Body of pancreas (tissue), 4 donors: ENCODE measurements at regions not wholly inside any gene's neighbourhood (a gene's known extent, or its start where the extent isn't known, plus 50 kb on each side); places are given as distances from the start of the nearest gene placed in this dataset.

Experiments
- ATAC-seq: fragments of 150-250 bp; one replicate; pipeline ENCODE4 v1.9.1; 2016
- DNase-seq, 4 donors: peaks; one replicate each; pipeline ENCODE4 v3.0.0-alpha.2; 2019
- H3K27ac ChIP-seq, 4 donors: fragments of 200-600 bp; sonication (generic); 1 replicate in 3 of 4; 2 replicates in 1 of 4; pipeline versions ENCODE4 v1.5.1 to v1.6.1; 2016 to 2019; ENCODE audit warnings: mild to moderate bottlenecking in 1 of 4, mixed read lengths in 1 of 4, moderate library complexity in 1 of 4
- H3K27me3 ChIP-seq, 2 donors: fragments of 200-600 bp; sonication (generic); one replicate each; pipeline ENCODE4 v1.6.0; 2016; ENCODE audit warnings: mild to moderate bottlenecking in 1 of 2
- H3K36me3 ChIP-seq, 2 donors: fragments of 200-600 bp; sonication (generic); replicated peaks in 1 of 2; 2 replicates each; pipeline ENCODE4 v1.5.1; 2016; ENCODE audit warnings: low read depth in 2 of 2; ENCODE audit not compliant: insufficient read depth in 1 of 2
- H3K4me1 ChIP-seq: fragments of 200-600 bp; sonication (generic); one replicate; pipeline ENCODE4 v1.6.0; 2016
- H3K4me3 ChIP-seq, 2 donors: fragments of 200-600 bp; sonication (generic); 1 replicate in 1 of 2; 2 replicates in 1 of 2; pipeline ENCODE4 v1.5.1; 2016 to 2019
- H3K9me3 ChIP-seq, 3 donors: fragments of 200-600 bp; sonication (generic); 1 replicate in 2 of 3; 2 replicates in 1 of 3; pipeline ENCODE4 v1.5.1; 2016
- POLR2A ChIP-seq, 3 donors: fragments of 450-650 bp; IDR thresholded peaks; one replicate each; pipeline ENCODE4 v1.6.1; 2016; ENCODE audit warnings: antibody characterized with exemption in 3 of 3, mild to moderate bottlenecking in 2 of 3
- WGBS, 2 donors: methylation state at CpG; one replicate each; pipeline ENCODE4 v1.1.5; 2017; 5-methylcytosine and 5-hydroxymethylcytosine counted together
- intact Hi-C: fragments of 100-400 bp; cut with DNase I; formaldehyde crosslinking; loops from one replicate; pipeline ENCODE4 v1.15.1; 2023
- TF ChIP-seq, protein P1 (sequence below), 7 experiments: fragments of 450-650 bp in 4 of 7; fragments of 200-600 bp in 3 of 7; sonication (generic) in 3 of 7; IDR thresholded peaks; one replicate each; pipeline ENCODE4 v1.5.1; 2016 to 2019; ENCODE audit warnings: antibody characterized with exemption in 7 of 7

- DNase-seq (no peak), ATAC-seq (no peak)
- WGBS, 2 donors = 80 to 95% methylated on average over 1 of the region's 1 CpG
- H3K27me3 ChIP-seq = no peaks in the 10 kb centered on the region
- no peak for TF ChIP-seq POLR2A (IDR thresholded peaks at IDR 0.05)
- TF ChIP-seq, protein P1, sequence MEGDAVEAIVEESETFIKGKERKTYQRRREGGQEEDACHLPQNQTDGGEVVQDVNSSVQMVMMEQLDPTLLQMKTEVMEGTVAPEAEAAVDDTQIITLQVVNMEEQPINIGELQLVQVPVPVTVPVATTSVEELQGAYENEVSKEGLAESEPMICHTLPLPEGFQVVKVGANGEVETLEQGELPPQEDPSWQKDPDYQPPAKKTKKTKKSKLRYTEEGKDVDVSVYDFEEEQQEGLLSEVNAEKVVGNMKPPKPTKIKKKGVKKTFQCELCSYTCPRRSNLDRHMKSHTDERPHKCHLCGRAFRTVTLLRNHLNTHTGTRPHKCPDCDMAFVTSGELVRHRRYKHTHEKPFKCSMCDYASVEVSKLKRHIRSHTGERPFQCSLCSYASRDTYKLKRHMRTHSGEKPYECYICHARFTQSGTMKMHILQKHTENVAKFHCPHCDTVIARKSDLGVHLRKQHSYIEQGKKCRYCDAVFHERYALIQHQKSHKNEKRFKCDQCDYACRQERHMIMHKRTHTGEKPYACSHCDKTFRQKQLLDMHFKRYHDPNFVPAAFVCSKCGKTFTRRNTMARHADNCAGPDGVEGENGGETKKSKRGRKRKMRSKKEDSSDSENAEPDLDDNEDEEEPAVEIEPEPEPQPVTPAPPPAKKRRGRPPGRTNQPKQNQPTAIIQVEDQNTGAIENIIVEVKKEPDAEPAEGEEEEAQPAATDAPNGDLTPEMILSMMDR (IDR thresholded peaks at IDR 0.05) = no peak
- intact Hi-C loops = no loop called here
- no peaks in the 10 kb centered on the region for H3K4me1 ChIP-seq
- no peak overlapping the region for H3K27ac ChIP-seq
- H3K9me3 ChIP-seq = no peaks in the 10 kb centered on the region
- H3K4me3 ChIP-seq = no peak overlapping the region
- no peaks in the 10 kb centered on the region for H3K36me3 ChIP-seq
Observed at GRCh38 chr4:112901962-112902411, 147.5 kb upstream of the ANK2 start.

DNA sequence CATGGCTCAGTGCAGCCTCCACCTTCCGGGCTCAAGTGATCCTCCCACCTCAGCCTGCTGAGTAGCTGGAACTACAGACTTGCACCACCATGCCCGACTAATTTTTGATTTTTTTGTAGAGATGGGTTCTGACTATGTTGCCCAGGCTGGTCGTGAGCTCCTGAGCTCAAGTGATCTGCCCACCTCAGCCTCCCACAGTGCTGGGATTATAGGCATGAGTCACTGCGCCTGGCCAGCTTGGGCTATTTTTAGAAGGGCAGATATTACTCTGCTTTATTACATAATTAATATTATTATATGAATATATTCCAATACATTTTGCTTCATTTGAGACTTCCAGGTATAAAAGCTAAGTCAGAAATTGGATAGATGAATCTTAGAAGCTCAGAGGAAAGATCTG is 143.7 kb upstream of the ANK2 start:
- Histone ChIP-seq H3K27ac (no peak overlapping the region), H3K4me1 (no peaks in the 10 kb centered on the region), H3K27me3 (no peaks in the 10 kb centered on the region), H3K36me3 (no peaks in the 10 kb centered on the region), H3K9me3 (no peaks in the 10 kb centered on the region), H3K4me3 (no peak overlapping the region)
- ATAC-seq = no peak
- DNase-seq = no peak
- TF ChIP-seq, protein P1 (IDR thresholded peaks at IDR 0.05) = no peak
- no peak for TF ChIP-seq POLR2A (IDR thresholded peaks at IDR 0.05)
- 49 to 68% methylated on average over 4 of the region's 4 CpGs for WGBS, 2 donors
- intact Hi-C loops = no loop called here

GRCh38 chr4:112908511-112908910 is 140.9 kb upstream of the ANK2 start:
- Histone ChIP-seq H3K27me3 (no peaks in the 10 kb centered on the region), H3K9me3 (no peaks in the 10 kb centered on the region), H3K4me1 (no peaks in the 10 kb centered on the region), H3K36me3 (no peaks in the 10 kb centered on the region), H3K27ac (no peak overlapping the region), H3K4me3 (no peak overlapping the region)
- DNase-seq (no peak), ATAC-seq (no peak)
- intact Hi-C loops = no loop called here
- TF ChIP-seq, protein P1 (IDR thresholded peaks at IDR 0.05) = no peak
- no peak for TF ChIP-seq POLR2A (IDR thresholded peaks at IDR 0.05)
- 74 to 82% methylated on average over 1 of the region's 1 CpG for WGBS, 2 donors

GRCh38 chr4:112910109-112910736 is 139.2 kb upstream of the ANK2 start:
- H3K4me3 ChIP-seq = no peak overlapping the region

More at GRCh38 chr4:112910109-112910736, 139.2 kb upstream of the ANK2 start:
- WGBS, 2 donors = 37 to 38% methylated on average over 7 of the region's 7 CpGs
- DNase-seq (no peak), ATAC-seq (no peak)
- Histone ChIP-seq H3K9me3 (no peaks in the 10 kb centered on the region), H3K27me3 (no peaks in the 10 kb centered on the region), H3K36me3 (no peaks in the 10 kb centered on the region), H3K4me1 (no peaks in the 10 kb centered on the region), H3K27ac (no peak overlapping the region)
- TF ChIP-seq, protein P1 (IDR thresholded peaks at IDR 0.05) = no peak
- no peak for TF ChIP-seq POLR2A (IDR thresholded peaks at IDR 0.05)
- intact Hi-C loops = no loop called here
